B cell (primary cell): ENCODE measurements at regions not wholly inside any gene's neighbourhood (a gene's known extent, or its start where the extent isn't known, plus 50 kb on each side); places are given as distances from the start of the nearest gene placed in this dataset.
A peak's percentile ranks its signal among the peaks of the same experiment; 100 is the strongest.

Experiments used
- ATAC-seq: fragments of 200-7000 bp; cut with Tn5 transposase; one replicate; pipeline ENCODE4 v1.10.0; 2021; ENCODE audit warnings: low read depth, mild to moderate bottlenecking, moderate number of reproducible peaks, moderate library complexity
- CTCF ChIA-PET: fragments of 350-600 bp; sonication (Branson Sonifier 250); formaldehyde crosslinking; loops from one replicate; lab custom pipeline; 2021; ENCODE audit warnings: antibody characterized with exemption, inconsistent platforms; lab: Charles Lee
- POLR2A ChIA-PET: fragments of 350-600 bp; sonication (Branson Sonifier 250); formaldehyde crosslinking; loops from one replicate; lab custom pipeline; 2021; ENCODE audit warnings: antibody characterized with exemption; lab: Charles Lee
- DNase-seq: peaks from one replicate; pipeline ENCODE4 v3.0.0; 2013
- H2AFZ ChIP-seq: 2 replicates; pipeline ENCODE4 v1.6.1; 2012; ENCODE audit warnings: mild to moderate bottlenecking, low read depth, low read length; ENCODE audit not compliant: insufficient read depth, poor library complexity, severe bottlenecking
- H3K27ac ChIP-seq, 2 donors: 1 replicate in 1 of 2; 2 replicates in 1 of 2; pipeline ENCODE4 v1.5.1; 2012 to 2013; ENCODE audit warnings: low read length in 2 of 2, mild to moderate bottlenecking in 2 of 2, moderate library complexity in 1 of 2
- H3K27me3 ChIP-seq, 4 experiments: fragments of 200-600 bp in 1 of 4; sonication (generic) in 1 of 4; replicated peaks in 1 of 4; 1 replicate in 2 of 4; 2 replicates in 2 of 4; pipeline versions ENCODE4 v1.6.1 to v1.7.0; 2013 to 2016; ENCODE audit warnings: low read length in 3 of 4, mild to moderate bottlenecking in 2 of 4, mixed read lengths in 1 of 4, moderate library complexity in 1 of 4; ENCODE audit not compliant: insufficient read depth in 4 of 4, control insufficient read depth in 3 of 4; ENCODE audit errors: control extremely low read depth in 1 of 4
- H3K36me3 ChIP-seq, 2 experiments: replicated peaks in 1 of 2; 1 replicate in 1 of 2; 2 replicates in 1 of 2; pipeline versions ENCODE4 v1.6.1 to v1.7.1; 2013; ENCODE audit warnings: low read length in 1 of 2; ENCODE audit not compliant: insufficient read depth in 2 of 2, control insufficient read depth in 1 of 2; ENCODE audit errors: control extremely low read depth in 1 of 2, extremely low read depth in 1 of 2
- H3K4me1 ChIP-seq, 2 donors: fragments of 200-600 bp in 1 of 2; sonication (generic) in 1 of 2; 1 replicate in 1 of 2; 2 replicates in 1 of 2; pipeline versions ENCODE4 v1.5.1 to v1.6.1; 2013 to 2017; ENCODE audit warnings: low read length in 2 of 2; ENCODE audit not compliant: control insufficient read depth in 2 of 2, insufficient read depth in 2 of 2
- H3K4me2 ChIP-seq: replicated peaks from 2 replicates; pipeline ENCODE3; 2012; ENCODE audit warnings: mild to moderate bottlenecking, low read depth, low read length; ENCODE audit not compliant: poor library complexity, severe bottlenecking
- H3K4me3 ChIP-seq, 5 experiments: fragments of 200-600 bp in 1 of 5; sonication (generic) in 1 of 5; 1 replicate in 3 of 5; 2 replicates in 2 of 5; pipeline versions ENCODE4 v1.5.1 to v1.7.0; 2011 to 2016; ENCODE audit warnings: low read length in 4 of 5, mild to moderate bottlenecking in 4 of 5, low read depth in 2 of 5, control low read depth in 1 of 5, moderate library complexity in 1 of 5; ENCODE audit not compliant: insufficient read depth in 1 of 5; ENCODE audit errors: control extremely low read depth in 1 of 5, extremely low read depth in 1 of 5
- H3K79me2 ChIP-seq: fragments of 200-600 bp; sonication (generic); one replicate; pipeline ENCODE4 v1.6.0; 2016; ENCODE audit warnings: low read length; ENCODE audit not compliant: control insufficient read depth, insufficient read depth
- H3K9ac ChIP-seq: fragments of 200-600 bp; sonication (generic); 2 replicates; pipeline ENCODE4 v1.6.1; 2017; ENCODE audit warnings: mild to moderate bottlenecking, low read length, moderate library complexity
- H3K9me3 ChIP-seq, 3 donors: one replicate each; pipeline versions ENCODE4 v1.6.1 to v1.7.1; 2013; ENCODE audit warnings: low read length in 2 of 3; ENCODE audit not compliant: control insufficient read depth in 2 of 3, insufficient read depth in 1 of 3; ENCODE audit errors: control extremely low read depth in 1 of 3
- H4K20me1 ChIP-seq: 2 replicates; pipeline ENCODE4 v1.6.0; 2012; ENCODE audit warnings: mild to moderate bottlenecking, low read length; ENCODE audit not compliant: insufficient read depth, control insufficient read depth, poor library complexity, severe bottlenecking
- H3K27ac Mint-ChIP-seq: one replicate; pipeline ENCODE4 v1.8.0; 2021; ENCODE audit warnings: mixed read lengths
- H3K27me3 Mint-ChIP-seq: one replicate; pipeline ENCODE4 v1.8.0; 2021; ENCODE audit warnings: mixed read lengths
- H3K4me1 Mint-ChIP-seq: one replicate; pipeline ENCODE4 v1.8.0; 2021; ENCODE audit warnings: mixed read lengths
- H3K4me3 Mint-ChIP-seq: one replicate; pipeline ENCODE4 v1.8.0; 2021; ENCODE audit warnings: mixed read lengths
- H3K9me3 Mint-ChIP-seq: one replicate; pipeline ENCODE4 v1.8.0; 2022; ENCODE audit warnings: mixed read lengths; ENCODE audit not compliant: insufficient read depth
- EZH2 ChIP-seq: IDR thresholded peaks from 2 replicates; pipeline ENCODE4 v1.6.1; 2012; ENCODE audit warnings: borderline replicate concordance, low read depth, mild to moderate bottlenecking, moderate library complexity, low read length; ENCODE audit not compliant: insufficient read depth, poor library complexity, severe bottlenecking
- WGBS: methylation state at CpG from one replicate; pipeline ENCODE4 v1.1.5; 2013; ENCODE audit warnings: missing lambda C conversion rate; ENCODE audit not compliant: insufficient coverage; 5-methylcytosine and 5-hydroxymethylcytosine counted together
- intact Hi-C: fragments of 100-400 bp; cut with micrococcal nuclease; formaldehyde crosslinking; loops from one replicate; pipeline ENCODE4 v1.10.0; 2022
- TF ChIP-seq, protein P1 (sequence below): fragments of 200-600 bp; IDR thresholded peaks from one replicate; pipeline ENCODE4 v1.8.0; 2022; ENCODE audit warnings: antibody characterized with exemption, mild to moderate bottlenecking

DNA sequence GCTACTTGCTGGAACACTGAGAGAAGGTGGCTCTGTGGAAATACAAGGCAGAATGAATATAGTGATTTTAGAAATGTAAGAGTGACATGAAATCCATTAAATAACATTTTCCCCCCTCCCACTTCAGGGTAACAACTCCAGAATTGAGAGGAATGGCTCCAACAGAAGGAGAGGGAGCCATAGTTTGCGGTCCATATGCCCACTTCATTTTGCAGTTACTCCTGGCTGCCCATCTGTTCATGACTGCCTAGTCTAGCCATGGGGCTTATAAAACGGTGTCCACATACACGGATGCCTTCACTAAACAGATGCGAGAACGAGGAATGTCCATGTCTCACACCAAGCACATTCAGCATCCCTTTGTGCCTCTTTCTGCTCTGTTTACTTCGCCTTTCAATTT, 186.7 kb downstream of the TMEM38B start:
- no peaks in the 10 kb centered on the region for H3K9me3 Mint-ChIP-seq
- intact Hi-C loops: loop anchor here (1.0 to 5.0 kb wide), 3 partner anchors 39 to 454 kb away; no protein-coding TSS in a partner anchor
- 100% methylated on average over 4 of the region's 6 CpGs for WGBS

DNA sequence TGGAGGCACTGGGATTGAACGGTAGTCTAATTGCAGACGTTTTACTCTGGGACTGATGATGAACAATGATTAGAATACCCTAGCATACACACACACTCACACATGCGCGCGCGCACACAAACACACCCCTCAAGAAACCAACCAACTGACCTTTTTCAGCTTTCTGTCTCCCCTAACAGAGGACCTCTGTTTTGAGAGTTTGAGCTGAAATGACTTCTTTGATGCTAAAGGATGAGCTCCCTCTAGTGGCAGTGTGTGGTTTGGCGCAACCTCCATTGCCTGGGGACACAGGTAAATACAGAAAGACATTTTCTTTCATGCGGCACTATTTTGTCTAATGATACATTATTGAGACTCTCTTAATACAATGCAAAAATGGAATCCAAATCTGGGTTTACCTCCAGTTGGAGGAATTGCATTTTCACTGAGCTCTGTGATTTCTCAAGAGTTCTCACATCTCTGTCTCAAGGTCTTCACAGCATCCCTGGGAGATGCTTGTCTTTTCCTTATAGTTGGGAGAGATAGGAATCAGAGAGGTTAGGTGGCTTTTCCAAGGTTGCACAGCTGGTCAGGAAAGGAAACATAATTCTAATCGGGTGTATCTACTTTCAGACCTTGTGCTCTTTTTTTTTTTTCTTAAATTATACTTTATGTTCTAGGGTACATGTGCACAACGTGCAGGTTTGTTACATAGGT, 187.5 kb downstream of the TMEM38B start:
- Histone ChIP-seq H3K4me2 (no peak overlapping the region), H3K27ac (no peak overlapping the region), H3K79me2 (no peaks in the 10 kb centered on the region), H3K4me1 (peaks cover 3 to 4% of the 10 kb centered on the region in 2 donors), H3K4me3 (no peak overlapping the region), H3K27me3 (no peaks in the 10 kb centered on the region), H2AFZ (peak overlapping the region; percentile 30), H4K20me1 (no peaks in the 10 kb centered on the region), H3K9ac (no peak overlapping the region), H3K36me3 (no peaks in the 10 kb centered on the region), H3K9me3 (no peaks in the 10 kb centered on the region)
- WGBS: 0% methylated on average over 1 of the region's 10 CpGs
- peak; percentile 67 for DNase-seq
- intact Hi-C loops: loop anchor here (1.0 to 5.0 kb wide), 3 partner anchors 40 to 455 kb away; no protein-coding TSS in a partner anchor
- H3K27me3 Mint-ChIP-seq: peaks cover 11% of the 10 kb centered on the region
- ATAC-seq: no peak
- H3K4me3 Mint-ChIP-seq: no peak overlapping the region
- no peak for TF ChIP-seq EZH2
- TF ChIP-seq, protein P1, sequence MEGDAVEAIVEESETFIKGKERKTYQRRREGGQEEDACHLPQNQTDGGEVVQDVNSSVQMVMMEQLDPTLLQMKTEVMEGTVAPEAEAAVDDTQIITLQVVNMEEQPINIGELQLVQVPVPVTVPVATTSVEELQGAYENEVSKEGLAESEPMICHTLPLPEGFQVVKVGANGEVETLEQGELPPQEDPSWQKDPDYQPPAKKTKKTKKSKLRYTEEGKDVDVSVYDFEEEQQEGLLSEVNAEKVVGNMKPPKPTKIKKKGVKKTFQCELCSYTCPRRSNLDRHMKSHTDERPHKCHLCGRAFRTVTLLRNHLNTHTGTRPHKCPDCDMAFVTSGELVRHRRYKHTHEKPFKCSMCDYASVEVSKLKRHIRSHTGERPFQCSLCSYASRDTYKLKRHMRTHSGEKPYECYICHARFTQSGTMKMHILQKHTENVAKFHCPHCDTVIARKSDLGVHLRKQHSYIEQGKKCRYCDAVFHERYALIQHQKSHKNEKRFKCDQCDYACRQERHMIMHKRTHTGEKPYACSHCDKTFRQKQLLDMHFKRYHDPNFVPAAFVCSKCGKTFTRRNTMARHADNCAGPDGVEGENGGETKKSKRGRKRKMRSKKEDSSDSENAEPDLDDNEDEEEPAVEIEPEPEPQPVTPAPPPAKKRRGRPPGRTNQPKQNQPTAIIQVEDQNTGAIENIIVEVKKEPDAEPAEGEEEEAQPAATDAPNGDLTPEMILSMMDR: peak; percentile 97
- CTCF ChIA-PET: interaction anchor here (0.7 to 5.2 kb wide), 30 partner anchors 9 to 279 kb away, joined by 3 to 39 read pairs (median 5); no protein-coding TSS in a partner anchor
- POLR2A ChIA-PET: no interaction called here
- H3K9me3 Mint-ChIP-seq: no peaks in the 10 kb centered on the region
- peaks cover 11% of the 10 kb centered on the region for H3K4me1 Mint-ChIP-seq
- H3K27ac Mint-ChIP-seq: no peak overlapping the region

More for the DNA sequence above, 186.7 kb downstream of the TMEM38B start:
- peaks cover 3 to 4% of the 10 kb centered on the region in 2 donors for H3K4me1 ChIP-seq
- ChIA-PET POLR2A (no interaction called here), CTCF (interaction anchor here (0.8 to 5.2 kb wide), 28 partner anchors 8 to 279 kb away, joined by 3 to 39 read pairs (median 5); no protein-coding TSS in a partner anchor)
- Mint-ChIP-seq H3K27me3 (peaks cover 11% of the 10 kb centered on the region), H3K27ac (no peak overlapping the region), H3K4me3 (no peak overlapping the region), H3K4me1 (peaks cover 11% of the 10 kb centered on the region)
- no peaks in the 10 kb centered on the region for H3K79me2 ChIP-seq
- H3K9me3 ChIP-seq: no peaks in the 10 kb centered on the region
- no peak overlapping the region for H3K4me3 ChIP-seq
- no peaks in the 10 kb centered on the region for H3K27me3 ChIP-seq
- H2AFZ ChIP-seq: no peak overlapping the region
- H4K20me1 ChIP-seq: no peaks in the 10 kb centered on the region
- no peak for ATAC-seq
- H3K36me3 ChIP-seq: no peaks in the 10 kb centered on the region
- H3K9ac ChIP-seq: no peak overlapping the region
- no peak for DNase-seq
- H3K4me2 ChIP-seq: no peak overlapping the region
- TF ChIP-seq EZH2: no peak
- TF ChIP-seq, protein P1: no peak
- H3K27ac ChIP-seq: no peak overlapping the region
